HEK293 (cell line): ENCODE measurements at regions not wholly inside any gene's neighbourhood (a gene's known extent, or its start where the extent isn't known, plus 50 kb on each side); places are given as distances from the start of the nearest gene placed in this dataset.

Source experiments
- AEBP2 ChIP-seq: fragments of 450-650 bp; formaldehyde crosslinking; IDR thresholded peaks from 2 replicates; pipeline ENCODE4 v1.5.1; 2016; ENCODE audit warnings: missing biosample characterization, missing genetic modification characterization, borderline replicate concordance
- CTCF ChIP-seq: fragments of 450-650 bp; formaldehyde crosslinking; IDR thresholded peaks from 2 replicates; pipeline ENCODE4 v1.5.1; 2016; ENCODE audit warnings: missing biosample characterization, missing genetic modification characterization
- EGR2 ChIP-seq: fragments of 450-650 bp; formaldehyde crosslinking; IDR thresholded peaks from 2 replicates; pipeline ENCODE4 v1.5.1; 2016; ENCODE audit warnings: low read depth, missing biosample characterization, missing genetic modification characterization
- PRDM1 ChIP-seq: fragments of 450-650 bp; formaldehyde crosslinking; IDR thresholded peaks from 2 replicates; pipeline ENCODE4; 2016; ENCODE audit warnings: missing biosample characterization, missing genetic modification characterization
- TSHZ1 ChIP-seq: fragments of 450-650 bp; formaldehyde crosslinking; IDR thresholded peaks from 2 replicates; pipeline ENCODE4 v1.5.1; 2016; ENCODE audit warnings: missing biosample characterization, missing genetic modification characterization, borderline replicate concordance
- ZNF274 ChIP-seq, 2 experiments: fragments of 200-500 bp in 1 of 2; fragments of 450-650 bp in 1 of 2; sonication (Bioruptor generic) in 1 of 2; formaldehyde crosslinking in 1 of 2; IDR thresholded peaks; 2 replicates each; pipeline versions ENCODE4 v1.5.1 to v1.6.1; 2014 to 2016; ENCODE audit warnings: borderline replicate concordance in 1 of 2, inconsistent platforms in 1 of 2, low read length in 1 of 2, missing biosample characterization in 1 of 2, missing genetic modification characterization in 1 of 2
- ZNF544 ChIP-seq: fragments of 450-650 bp; formaldehyde crosslinking; IDR thresholded peaks from 2 replicates; pipeline ENCODE4 v1.5.0; 2017; ENCODE audit warnings: missing biosample characterization, missing genetic modification characterization

DNA sequence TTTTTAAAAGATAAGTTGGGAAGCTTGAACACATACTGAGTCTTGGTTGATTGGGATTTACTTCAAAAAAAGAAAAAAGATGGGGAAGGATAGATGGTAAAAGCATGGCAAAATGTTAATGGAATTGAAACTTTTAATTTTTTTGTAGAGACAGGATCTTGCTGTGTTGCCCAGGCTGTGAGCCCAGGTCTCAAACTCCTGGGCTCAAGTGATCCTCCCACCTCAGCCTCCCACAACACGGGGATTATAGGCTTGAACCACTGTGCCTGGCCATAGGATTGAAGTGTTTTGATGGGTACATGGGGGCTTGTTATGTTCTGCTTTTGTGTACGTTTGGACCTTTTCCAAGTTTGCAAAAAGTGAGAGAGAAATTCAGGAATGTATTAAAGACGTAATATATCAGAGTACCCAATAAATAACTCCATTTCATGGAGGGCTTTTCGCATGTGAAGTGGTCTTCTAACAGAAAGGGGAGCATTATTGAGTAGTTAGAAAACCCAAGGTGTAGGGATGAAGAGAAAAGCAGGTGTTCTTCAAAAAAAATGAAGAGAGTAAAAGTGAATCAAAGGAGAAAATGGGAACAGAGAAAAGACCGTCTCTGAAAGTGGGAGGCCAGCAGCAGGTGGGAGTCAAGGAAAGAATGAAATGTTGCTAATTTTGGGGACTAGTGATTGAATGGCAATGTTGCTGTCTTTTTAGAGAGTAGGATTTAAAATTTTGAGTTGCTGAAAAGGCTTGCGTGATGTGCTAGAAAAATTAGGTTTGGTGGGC, 55.2 kb downstream of the GARRE1 start:
- TF ChIP-seq CTCF (tag by site-specific recombination), result no peak
- no peak for TF ChIP-seq ZNF544 (tag by site-specific recombination)
- TF ChIP-seq EGR2, result no peak
- TF ChIP-seq AEBP2 (tag by site-specific recombination), result no peak
- no peak for TF ChIP-seq ZNF274 (IDR thresholded peaks at IDR 0.05; ENCODE audit: low read length)
- TF ChIP-seq ZNF274 (tag by site-specific recombination; IDR thresholded peaks at IDR 0.05; ENCODE audit: borderline replicate concordance), result no peak
- TF ChIP-seq TSHZ1 (tag by site-specific recombination), result no peak
- TF ChIP-seq PRDM1 (tag by site-specific recombination), result peak; percentile 93
